Activated T-cell treated with anti-CD3 and anti-CD28 coated beads for 1 hour (primary cell): ENCODE measurements at regions not wholly inside any gene's neighbourhood (a gene's known extent, or its start where the extent isn't known, plus 50 kb on each side); places are given as distances from the start of the nearest gene placed in this dataset.
"Not testable (repeated sequence)": the region's sequence is repeated elsewhere in the genome, so short reads cannot be mapped to it uniquely, and the experiment has no call there.

Source experiments
- DNase-seq: peaks from one replicate; pipeline ENCODE4 v3.0.0-alpha.2; 2020; ENCODE audit warnings: low read depth

DNA sequence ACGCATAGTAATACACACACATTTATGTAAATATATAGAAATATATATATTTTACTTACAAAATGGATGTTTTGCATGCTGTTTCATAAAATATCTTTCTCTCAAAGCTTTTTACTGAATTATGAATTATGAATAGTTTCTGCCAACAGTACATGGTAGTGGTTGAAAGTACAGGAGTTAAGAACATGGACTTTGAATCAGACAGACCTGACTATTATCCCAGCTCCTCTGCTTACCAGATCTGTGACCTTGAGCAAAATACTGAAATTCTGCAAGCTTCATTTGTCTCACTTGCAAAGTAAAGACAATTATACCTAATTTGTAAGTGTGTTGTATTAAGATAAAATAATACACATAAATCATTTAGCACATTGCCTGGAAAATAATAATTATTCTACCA lies 459.5 kb downstream of the EPM2A start:
- DNase-seq: no peak

GRCh38 chr6:145276756-145277155 lies 458.6 kb downstream of the EPM2A start:
- DNase-seq: no peak

DNA sequence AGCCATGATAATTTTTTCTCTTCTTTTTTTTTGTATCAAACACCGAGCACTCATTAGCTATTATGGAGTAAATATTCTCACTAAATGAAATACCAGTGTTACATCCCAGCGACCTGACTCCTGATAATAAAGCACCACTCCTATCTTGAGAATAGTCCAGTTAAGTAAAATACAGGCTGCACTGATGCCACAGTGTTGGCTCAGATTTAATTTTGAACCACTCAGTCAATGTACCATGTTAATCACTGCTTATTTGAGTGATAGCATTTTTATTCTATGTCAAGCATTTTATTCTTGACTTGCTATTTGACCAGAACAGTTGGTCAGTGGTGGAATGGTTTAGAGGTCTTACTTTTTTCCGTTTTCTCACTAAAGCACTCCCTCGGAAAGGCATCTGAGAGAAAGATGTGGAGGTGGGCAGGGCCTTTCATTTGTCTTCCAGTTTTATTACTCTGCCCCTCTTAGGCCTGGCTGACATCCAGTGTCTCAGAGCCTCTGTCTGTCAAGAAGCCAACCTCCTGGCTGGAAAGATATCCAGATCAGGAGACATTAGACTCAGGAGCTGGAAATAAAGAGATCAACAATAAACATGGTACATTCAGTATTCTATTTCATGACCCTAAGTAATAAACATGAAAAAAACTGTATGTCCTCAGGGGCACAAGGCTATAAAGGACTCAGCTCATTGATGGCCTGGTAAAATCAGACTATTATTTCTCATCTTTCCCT lies 457.8 kb downstream of the EPM2A start:
- no peak for DNase-seq

- DNase-seq: no peak
These were observed 457.0 kb downstream of the EPM2A start for GRCh38 chr6:145278163-145278807.

GRCh38 chr6:145279551-145279950 lies 455.8 kb downstream of the EPM2A start:
- DNase-seq: no peak

GRCh38 chr6:145279993-145280392 lies 455.3 kb downstream of the EPM2A start:
- no peak for DNase-seq

- not testable (repeated sequence) for DNase-seq
These were observed 452.1 kb downstream of the EPM2A start for GRCh38 chr6:145283209-145283608.

DNA sequence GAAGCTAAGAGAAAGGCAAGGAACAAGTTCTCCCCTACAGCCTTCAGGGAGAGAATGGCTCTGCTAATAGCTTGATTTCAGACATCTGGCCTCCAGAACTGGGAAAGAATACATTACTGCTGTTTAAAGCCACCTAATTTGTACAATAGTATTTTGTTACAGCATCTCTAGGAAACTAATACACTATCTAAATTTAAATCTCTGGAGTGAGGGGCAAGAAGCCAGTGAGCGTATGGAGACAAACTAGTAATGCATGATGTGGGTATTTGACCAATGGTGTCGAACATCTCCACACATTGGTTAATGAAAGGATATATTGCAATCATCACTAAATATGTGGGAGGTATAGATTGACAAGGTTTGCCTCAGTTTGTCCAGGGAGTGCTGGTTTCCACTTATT lies 451.5 kb downstream of the EPM2A start:
- no peak for DNase-seq

- DNase-seq: no peak
These were observed 448.4 kb downstream of the EPM2A start for GRCh38 chr6:145286916-145287315.

- no peak for DNase-seq
These were observed 445.7 kb downstream of the EPM2A start for GRCh38 chr6:145289573-145289972.

GRCh38 chr6:145290122-145290521 lies 445.2 kb downstream of the EPM2A start:
- no peak for DNase-seq

DNA sequence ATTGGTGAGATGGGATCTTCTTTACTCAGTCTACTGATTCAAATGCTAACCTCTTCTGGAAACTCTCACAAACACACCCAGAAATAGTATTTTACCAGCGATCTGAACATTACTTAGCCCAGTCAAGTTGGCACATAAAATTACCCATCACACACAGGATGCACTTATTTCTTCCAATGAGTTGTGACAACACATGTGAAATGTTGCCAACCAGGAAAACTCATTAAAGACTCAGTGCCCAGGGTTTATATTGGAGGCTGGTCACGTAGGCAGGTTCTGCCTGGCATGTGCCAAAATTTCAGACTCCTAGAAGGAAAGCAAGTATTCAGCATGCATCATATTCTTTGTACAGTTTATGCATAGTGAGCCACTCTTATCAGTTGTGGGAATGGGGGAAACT lies 443.3 kb downstream of the EPM2A start:
- no peak for DNase-seq

DNA sequence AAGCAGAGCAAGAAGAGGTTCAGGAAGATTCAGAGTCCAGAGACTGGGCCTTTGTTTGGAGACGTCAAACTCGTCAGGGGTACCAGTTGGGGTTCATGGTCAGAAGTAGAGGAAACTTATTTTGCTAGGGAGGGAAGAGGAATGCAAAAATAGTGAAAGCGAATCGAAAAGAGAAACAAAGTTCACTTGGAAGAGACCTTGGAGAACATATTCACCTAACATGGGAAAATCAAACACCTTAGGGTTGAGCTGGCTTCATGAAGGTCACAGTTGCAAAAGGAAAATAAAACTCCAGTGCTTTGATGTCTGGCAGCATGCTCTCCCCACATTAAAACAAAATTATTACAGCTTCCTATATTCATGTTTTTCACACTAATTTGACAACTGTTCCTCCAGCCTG lies 440.4 kb downstream of the EPM2A start:
- no peak for DNase-seq

DNA sequence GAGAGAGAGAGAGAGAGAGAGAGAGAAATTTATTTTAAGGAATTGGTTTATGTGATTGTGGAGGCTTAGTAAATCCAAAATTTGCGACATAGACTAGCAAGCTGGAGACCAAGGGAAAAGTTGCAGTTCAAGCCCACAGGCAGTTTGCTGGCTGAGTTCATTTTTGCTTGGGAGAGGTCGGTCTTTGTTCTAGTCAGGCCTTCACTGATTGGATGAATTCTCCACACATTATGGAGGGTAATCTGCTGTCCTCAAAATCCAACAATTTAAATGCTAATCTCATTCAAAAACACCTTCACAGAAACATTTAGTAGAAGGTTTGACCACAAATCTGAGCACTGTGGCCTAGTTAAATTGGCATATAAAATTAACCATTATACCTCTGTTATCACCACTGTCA lies 439.6 kb downstream of the EPM2A start:
- DNase-seq: no peak

- no peak for DNase-seq
These were observed 429.6 kb downstream of the EPM2A start for GRCh38 chr6:145305670-145306069.

DNA sequence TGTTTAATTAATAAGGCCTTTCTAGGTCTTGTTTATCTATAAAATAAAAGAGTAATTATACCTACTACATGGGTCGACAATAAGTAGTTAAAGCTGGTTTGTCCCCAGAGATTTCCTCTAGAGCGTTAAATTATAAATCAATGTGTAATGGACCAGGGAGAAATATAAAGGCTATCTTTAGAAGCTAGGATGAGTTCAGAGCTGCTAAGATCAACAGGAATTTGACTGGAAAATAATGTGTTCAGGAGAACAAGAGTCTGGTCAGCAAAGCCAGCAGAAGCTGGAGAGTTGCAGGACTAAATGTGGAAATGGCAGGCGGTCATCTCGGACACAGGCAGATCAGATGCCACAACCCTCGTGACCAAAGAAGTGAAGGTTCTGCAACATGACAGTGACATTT lies 428.8 kb downstream of the EPM2A start:
- no peak for DNase-seq

- DNase-seq: no peak
These were observed 425.3 kb downstream of the EPM2A start for GRCh38 chr6:145309842-145310535.

DNA sequence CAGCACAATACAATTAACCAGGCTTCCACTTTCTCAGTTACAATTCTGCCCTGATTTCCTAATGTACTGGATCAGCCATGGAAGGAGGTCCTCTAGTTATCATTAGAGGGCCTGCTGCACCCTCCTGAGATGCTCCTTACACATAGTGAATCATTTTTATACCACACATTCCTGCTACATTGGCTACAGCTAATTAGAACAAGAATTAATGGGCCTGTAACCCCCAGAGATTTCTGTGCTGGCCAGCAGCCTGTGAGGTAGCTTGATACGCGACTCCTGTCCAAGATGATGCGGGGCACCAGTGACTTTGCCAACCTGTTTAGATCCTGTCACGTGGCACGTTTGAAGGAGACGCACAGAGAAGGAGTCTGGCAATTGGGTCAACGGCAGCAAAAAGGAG lies 422.8 kb downstream of the EPM2A start:
- DNase-seq: no peak

GRCh38 chr6:145313041-145313855 lies 422.1 kb downstream of the EPM2A start:
- DNase-seq: no peak

- DNase-seq: no peak
These were observed 419.2 kb downstream of the EPM2A start for GRCh38 chr6:145315982-145316600.

GRCh38 chr6:145318952-145319351 lies 416.4 kb downstream of the EPM2A start:
- no peak for DNase-seq

DNA sequence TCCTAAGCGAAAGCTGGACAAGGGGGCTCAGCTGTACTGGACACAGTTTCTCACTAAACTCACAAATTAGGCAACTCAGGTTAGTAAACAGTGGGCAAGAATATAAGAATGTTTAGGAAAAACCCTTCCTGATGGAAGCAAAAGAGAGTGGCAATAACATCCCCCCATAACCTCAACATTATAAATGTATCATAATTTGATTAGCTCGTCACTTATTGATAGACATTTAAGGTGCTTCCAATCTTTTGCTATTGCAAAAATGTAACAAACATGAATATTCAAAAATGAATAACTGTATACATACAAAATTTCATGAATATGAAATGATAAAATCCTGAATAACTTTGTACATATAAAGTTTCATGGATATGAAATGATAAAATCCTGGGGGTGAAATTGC lies 415.7 kb downstream of the EPM2A start:
- DNase-seq: no peak
